DOHH2 (cell line): ENCODE measurements at regions not wholly inside any gene's neighbourhood (a gene's known extent, or its start where the extent isn't known, plus 50 kb on each side); places are given as distances from the start of the nearest gene placed in this dataset.

Experiments
- H3F3A ChIP-seq: fragments of 200-600 bp; sonication (generic), shearing (Covaris generic); 2 replicates; pipeline ENCODE4 v1.6.0; 2016; ENCODE audit warnings: antibody characterized with exemption, mild to moderate bottlenecking; ENCODE audit not compliant: control insufficient read depth, insufficient read depth
- H3K27ac ChIP-seq: fragments of 200-600 bp; sonication (generic); 2 replicates; pipeline ENCODE4 v1.5.1; 2014; ENCODE audit warnings: low read depth, mild to moderate bottlenecking, low read length, moderate library complexity
- H3K27me3 ChIP-seq: fragments of 200-600 bp; sonication (generic); 2 replicates; pipeline ENCODE4 v1.6.1; 2014; ENCODE audit warnings: mild to moderate bottlenecking, low read length, mixed read lengths; ENCODE audit not compliant: control insufficient read depth
- H3K36me3 ChIP-seq: fragments of 200-600 bp; sonication (generic); 2 replicates; pipeline ENCODE4 v1.6.1; 2014; ENCODE audit warnings: mild to moderate bottlenecking, low read length, moderate library complexity, mixed read lengths; ENCODE audit not compliant: control insufficient read depth
- H3K4me1 ChIP-seq: fragments of 200-600 bp; sonication (generic); 2 replicates; pipeline ENCODE4 v1.6.1; 2014; ENCODE audit warnings: mild to moderate bottlenecking, low read length, mixed read lengths; ENCODE audit not compliant: control insufficient read depth
- H3K4me2 ChIP-seq: fragments of 200-600 bp; sonication (generic); 2 replicates; pipeline ENCODE4 v1.6.0; 2014; ENCODE audit warnings: mild to moderate bottlenecking, low read length, moderate library complexity
- H3K4me3 ChIP-seq: fragments of 200-600 bp; sonication (generic); 2 replicates; pipeline ENCODE4 v1.5.1; 2014; ENCODE audit warnings: mild to moderate bottlenecking, low read length, mixed read lengths
- H3K79me2 ChIP-seq: fragments of 200-600 bp; sonication (generic); 2 replicates; pipeline ENCODE4 v1.6.1; 2014; ENCODE audit warnings: mild to moderate bottlenecking, low read length, mixed read lengths; ENCODE audit not compliant: control insufficient read depth
- H3K9me2 ChIP-seq: fragments of 200-600 bp; sonication (generic); replicated peaks from 2 replicates; pipeline ENCODE4 v1.6.1; 2014; ENCODE audit warnings: mild to moderate bottlenecking, low read length, mixed read lengths; ENCODE audit not compliant: control insufficient read depth
- H3K9me3 ChIP-seq: fragments of 200-600 bp; sonication (generic); 2 replicates; pipeline ENCODE4 v1.6.1; 2014; ENCODE audit warnings: antibody characterized with exemption, low read length, mixed read lengths; ENCODE audit not compliant: control insufficient read depth, insufficient read depth
- H4K20me1 ChIP-seq: fragments of 200-600 bp; sonication (generic); 2 replicates; pipeline ENCODE4 v1.6.0; 2014; ENCODE audit warnings: low read depth, mild to moderate bottlenecking, antibody characterized with exemption, low read length, moderate library complexity; ENCODE audit not compliant: control insufficient read depth, insufficient read depth
- CTCF ChIP-seq: fragments of 200-600 bp; sonication (generic); IDR thresholded peaks from one replicate; pipeline ENCODE4 v1.5.1; 2014; ENCODE audit warnings: antibody characterized with exemption, mild to moderate bottlenecking, low read depth, low read length; ENCODE audit not compliant: poor library complexity, severe bottlenecking
- EZH2phosphoT487 ChIP-seq: fragments of 200-600 bp; sonication (generic); IDR thresholded peaks from 2 replicates; pipeline ENCODE4 v1.6.1; 2017; ENCODE audit warnings: borderline replicate concordance, mild to moderate bottlenecking, antibody characterized with exemption, low read length, moderate library complexity, mixed read lengths

DNA sequence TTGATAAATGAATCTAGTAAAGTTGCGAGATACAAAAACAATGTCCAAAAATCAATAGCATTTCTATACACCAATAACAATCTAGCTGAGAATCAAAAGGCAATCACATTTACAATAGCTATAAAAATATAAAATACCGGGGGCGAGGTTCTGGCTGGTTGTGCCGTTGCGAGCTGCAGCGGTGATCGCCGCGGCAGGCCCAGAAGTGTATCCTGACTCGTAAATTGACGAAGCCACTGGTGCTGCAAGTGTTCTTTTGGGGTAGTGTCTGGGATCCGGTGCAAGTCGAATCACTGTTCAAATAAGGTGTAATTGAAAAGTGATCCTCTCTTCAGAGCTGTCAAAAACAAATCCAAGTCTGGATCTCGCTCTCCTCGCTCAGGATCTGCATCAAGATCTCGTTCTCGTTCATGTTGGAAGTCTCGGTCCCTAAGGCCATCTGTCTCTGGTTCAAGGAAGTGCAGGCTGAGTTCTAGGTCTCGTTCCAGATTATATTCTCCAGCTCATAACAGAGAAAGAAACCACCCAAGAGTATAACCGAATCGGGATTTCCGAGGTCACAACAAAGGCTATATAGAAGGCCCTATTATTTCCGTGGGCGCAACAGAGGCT, 80.1 kb upstream of the STT3B start:
- no peaks in the 10 kb centered on the region for H3K27me3 ChIP-seq
- no peak overlapping the region for H3K4me2 ChIP-seq
- H3K4me3 ChIP-seq = no peak overlapping the region
- H3K27ac ChIP-seq = no peak overlapping the region
- no peaks in the 10 kb centered on the region for H3K36me3 ChIP-seq
- H3F3A ChIP-seq = no peaks in the 10 kb centered on the region
- no peaks in the 10 kb centered on the region for H3K79me2 ChIP-seq
- H3K9me3 ChIP-seq = no peaks in the 10 kb centered on the region
- H4K20me1 ChIP-seq = no peaks in the 10 kb centered on the region
- no peak for TF ChIP-seq CTCF
- TF ChIP-seq EZH2phosphoT487 = no peak
- peaks cover 6% of the 10 kb centered on the region; the same call in 1 of the 2 replicates for H3K4me1 ChIP-seq
- H3K9me2 ChIP-seq = no peaks in the 10 kb centered on the region

DNA sequence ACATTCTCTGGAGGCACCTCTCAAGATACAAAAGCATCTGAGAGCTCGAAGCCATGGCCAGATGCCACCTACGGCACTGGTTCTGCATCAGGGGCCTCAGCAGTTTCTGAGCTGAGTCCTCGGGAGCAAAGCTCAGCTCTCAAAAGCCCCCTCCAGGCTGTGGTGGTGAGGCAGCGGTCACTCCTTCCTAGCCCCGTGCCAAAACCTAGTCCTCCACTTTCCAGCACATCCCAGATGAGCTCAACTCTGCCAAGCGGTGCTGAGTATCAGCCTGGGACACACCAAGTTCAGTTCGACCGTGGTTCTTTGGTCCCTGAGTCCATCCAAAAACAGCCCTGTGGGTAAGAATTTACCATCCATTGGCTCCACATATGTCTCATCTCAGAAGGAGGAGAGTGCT, 79.3 kb upstream of the STT3B start:
- Histone ChIP-seq H3K4me3 (no peak overlapping the region), H3K36me3 (no peaks in the 10 kb centered on the region), H3K27me3 (no peaks in the 10 kb centered on the region), H3K79me2 (no peaks in the 10 kb centered on the region), H3F3A (no peaks in the 10 kb centered on the region), H3K9me2 (no peaks in the 10 kb centered on the region), H3K4me1 (peaks cover 6% of the 10 kb centered on the region; the same call in 1 of the 2 replicates), H4K20me1 (no peaks in the 10 kb centered on the region), H3K9me3 (no peaks in the 10 kb centered on the region), H3K27ac (no peak overlapping the region), H3K4me2 (no peak overlapping the region)
- TF ChIP-seq CTCF = no peak
- no peak for TF ChIP-seq EZH2phosphoT487

DNA sequence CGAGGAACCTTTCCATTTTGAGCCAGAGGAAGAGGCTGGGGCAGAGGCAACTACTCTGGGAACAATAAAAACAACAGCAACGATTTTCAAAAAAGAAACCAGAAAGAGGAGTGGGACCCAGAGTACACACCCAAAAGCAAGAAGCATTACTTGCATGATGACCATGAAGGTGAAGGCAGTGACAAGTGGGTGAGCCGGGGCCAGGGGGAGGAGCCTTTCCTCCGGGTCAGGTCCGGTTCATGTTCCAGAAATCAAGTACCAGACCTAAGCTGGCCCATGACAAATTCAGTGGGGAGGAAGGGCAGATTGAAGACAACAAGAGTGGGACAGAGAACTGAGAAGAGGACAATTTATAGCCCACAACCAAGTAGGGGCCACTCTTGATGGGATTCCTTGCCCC, 77.2 kb upstream of the STT3B start:
- H3K36me3 ChIP-seq = no peaks in the 10 kb centered on the region
- H3K4me1 ChIP-seq = peaks cover 6% of the 10 kb centered on the region; the same call in 1 of the 2 replicates
- no peaks in the 10 kb centered on the region for H3K79me2 ChIP-seq
- H3F3A ChIP-seq = no peaks in the 10 kb centered on the region
- no peaks in the 10 kb centered on the region for H3K27me3 ChIP-seq
- no peak overlapping the region for H3K27ac ChIP-seq
- TF ChIP-seq CTCF (no peak), EZH2phosphoT487 (no peak)
- no peak overlapping the region for H3K4me2 ChIP-seq
- H3K9me2 ChIP-seq = no peaks in the 10 kb centered on the region
- H3K4me3 ChIP-seq = no peak overlapping the region
- no peaks in the 10 kb centered on the region for H3K9me3 ChIP-seq
- H4K20me1 ChIP-seq = no peaks in the 10 kb centered on the region
